OCI-LY7 (cell line): ENCODE measurements at regions not wholly inside any gene's neighbourhood (a gene's known extent, or its start where the extent isn't known, plus 50 kb on each side); places are given as distances from the start of the nearest gene placed in this dataset.

Experiments
- BruUV-seq: library from RNA; stranded (reverse); fragments of 400-500 nt; replicated peaks from 2 replicates; lab custom pipeline; 2021; lab: Mats Ljungman, UMichigan
- CTCF ChIA-PET: fragments of 300-600 bp; sonication (Branson Sonifier 250); formaldehyde crosslinking; loops from one replicate; lab custom pipeline; 2022; ENCODE audit warnings: antibody characterized with exemption; ENCODE audit not compliant: unreplicated experiment; lab: Charles Lee
- POLR2A ChIA-PET: fragments of 300-600 bp; sonication (Branson Sonifier 250); formaldehyde crosslinking; loops from one replicate; lab custom pipeline; 2022; ENCODE audit warnings: antibody characterized with exemption; lab: Charles Lee
- DNase-seq: peaks from one replicate; pipeline ENCODE4 v3.0.0-alpha.2; 2015; ENCODE audit warnings: low spot score
- H2AFZ ChIP-seq: fragments of 200-600 bp; sonication (generic), shearing (Covaris generic); 2 replicates; pipeline ENCODE4 v1.6.1; 2014; ENCODE audit warnings: mild to moderate bottlenecking, antibody characterized with exemption, low read length, moderate library complexity
- H3K27ac ChIP-seq: fragments of 200-600 bp; sonication (generic); 2 replicates; pipeline ENCODE4 v1.5.1; 2014; ENCODE audit warnings: mixed run types, low read depth, mild to moderate bottlenecking, moderate library complexity, low read length, inconsistent platforms; ENCODE audit not compliant: poor library complexity, severe bottlenecking
- H3K36me3 ChIP-seq: fragments of 200-600 bp; sonication (generic); 2 replicates; pipeline ENCODE4 v1.6.1; 2014; ENCODE audit warnings: mild to moderate bottlenecking, antibody characterized with exemption, low read length, moderate library complexity, mixed read lengths; ENCODE audit not compliant: insufficient read depth
- H3K4me1 ChIP-seq: fragments of 200-600 bp; sonication (generic); 2 replicates; pipeline ENCODE4 v1.5.1; 2014; ENCODE audit warnings: mild to moderate bottlenecking, low read length; ENCODE audit not compliant: insufficient read depth, poor library complexity, severe bottlenecking
- H3K4me2 ChIP-seq: fragments of 200-600 bp; sonication (generic); 2 replicates; pipeline ENCODE4 v1.6.1; 2014; ENCODE audit warnings: mild to moderate bottlenecking, low read length
- H3K4me3 ChIP-seq: fragments of 200-600 bp; sonication (generic); 2 replicates; pipeline ENCODE4 v1.5.1; 2014; ENCODE audit warnings: mild to moderate bottlenecking, low read depth, low read length; ENCODE audit not compliant: poor library complexity, severe bottlenecking
- H3K79me2 ChIP-seq: fragments of 200-600 bp; sonication (generic); 2 replicates; pipeline ENCODE4 v1.6.1; 2016; ENCODE audit warnings: low read depth, mild to moderate bottlenecking, low read length, moderate library complexity, mixed read lengths; ENCODE audit not compliant: insufficient read depth
- H3K9me2 ChIP-seq: fragments of 200-600 bp; sonication (generic); 2 replicates; pipeline ENCODE4 v1.6.1; 2016; ENCODE audit warnings: mild to moderate bottlenecking, low read length, mixed read lengths; ENCODE audit not compliant: insufficient read depth
- H3K9me3 ChIP-seq: fragments of 200-600 bp; sonication (generic); 2 replicates; pipeline ENCODE4 v1.6.1; 2014; ENCODE audit warnings: mild to moderate bottlenecking, mixed run types, low read length, mixed read lengths
- H4K20me1 ChIP-seq: fragments of 200-600 bp; sonication (generic); 2 replicates; pipeline ENCODE4 v1.6.1; 2014; ENCODE audit warnings: mild to moderate bottlenecking, antibody characterized with exemption, low read length, moderate library complexity, mixed read lengths; ENCODE audit not compliant: insufficient read depth
- EZH2phosphoT487 ChIP-seq: fragments of 200-600 bp; sonication (generic); IDR thresholded peaks from 2 replicates; pipeline ENCODE4 v1.6.1; 2018; ENCODE audit warnings: low read depth, borderline replicate concordance, mild to moderate bottlenecking, mixed run types, antibody characterized with exemption, low read length, moderate library complexity, mixed read lengths
- intact Hi-C: fragments of 100-400 bp; cut with micrococcal nuclease; formaldehyde crosslinking; loops from one replicate; pipeline ENCODE4 v1.10.0; 2022; ENCODE audit not compliant: unreplicated experiment
- TF ChIP-seq, protein P1 (sequence below): fragments of 200-600 bp; sonication (generic); conservative IDR thresholded peaks from 2 replicates; pipeline ENCODE4 v1.5.1; 2014; ENCODE audit warnings: mild to moderate bottlenecking, antibody characterized with exemption, low read length, moderate library complexity, mixed read lengths

DNA sequence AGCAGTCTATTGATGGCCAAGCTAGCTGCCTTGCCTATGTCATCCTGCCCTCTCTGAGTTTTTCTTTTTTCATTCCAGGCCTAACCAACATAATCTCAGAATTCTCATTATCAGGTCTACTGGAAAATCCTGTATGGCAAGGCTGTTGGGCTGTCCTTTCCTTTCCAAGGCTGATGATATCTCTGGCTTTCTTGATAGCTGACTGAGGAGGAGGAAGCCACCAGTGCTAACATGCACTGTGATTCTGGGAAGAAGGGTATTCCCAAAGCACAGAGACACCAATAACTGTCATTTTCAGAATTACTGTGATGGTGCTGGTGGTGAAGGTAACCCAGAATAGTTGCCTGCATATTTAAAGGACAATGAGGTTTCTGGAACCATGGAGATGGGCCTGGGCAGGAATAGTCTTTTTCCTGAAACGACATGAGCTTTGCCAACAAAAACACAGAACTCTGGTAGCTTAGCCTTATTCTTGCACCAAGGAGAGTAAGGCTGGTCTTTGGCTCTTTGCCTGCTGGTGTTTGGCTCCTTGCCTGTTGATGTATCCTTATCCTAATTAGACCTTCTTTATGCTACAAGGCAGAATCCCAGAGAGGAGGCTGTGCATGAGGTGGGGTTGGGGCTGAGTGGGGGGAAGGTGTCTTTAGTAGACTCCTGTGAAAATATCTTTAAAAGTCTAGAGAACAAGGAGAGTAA lies 157.4 kb downstream of the TNFSF18 start:
- Histone ChIP-seq H2AFZ (no peak overlapping the region), H3K36me3 (no peaks in the 10 kb centered on the region), H3K4me2 (no peak overlapping the region), H3K4me1 (peaks cover 13% of the 10 kb centered on the region), H3K9me3 (no peaks in the 10 kb centered on the region), H3K4me3 (no peak overlapping the region), H3K9me2 (no peaks in the 10 kb centered on the region), H4K20me1 (no peaks in the 10 kb centered on the region), H3K79me2 (no peaks in the 10 kb centered on the region), H3K27ac (no peak overlapping the region)
- no peak for TF ChIP-seq EZH2phosphoT487
- TF ChIP-seq, protein P1, sequence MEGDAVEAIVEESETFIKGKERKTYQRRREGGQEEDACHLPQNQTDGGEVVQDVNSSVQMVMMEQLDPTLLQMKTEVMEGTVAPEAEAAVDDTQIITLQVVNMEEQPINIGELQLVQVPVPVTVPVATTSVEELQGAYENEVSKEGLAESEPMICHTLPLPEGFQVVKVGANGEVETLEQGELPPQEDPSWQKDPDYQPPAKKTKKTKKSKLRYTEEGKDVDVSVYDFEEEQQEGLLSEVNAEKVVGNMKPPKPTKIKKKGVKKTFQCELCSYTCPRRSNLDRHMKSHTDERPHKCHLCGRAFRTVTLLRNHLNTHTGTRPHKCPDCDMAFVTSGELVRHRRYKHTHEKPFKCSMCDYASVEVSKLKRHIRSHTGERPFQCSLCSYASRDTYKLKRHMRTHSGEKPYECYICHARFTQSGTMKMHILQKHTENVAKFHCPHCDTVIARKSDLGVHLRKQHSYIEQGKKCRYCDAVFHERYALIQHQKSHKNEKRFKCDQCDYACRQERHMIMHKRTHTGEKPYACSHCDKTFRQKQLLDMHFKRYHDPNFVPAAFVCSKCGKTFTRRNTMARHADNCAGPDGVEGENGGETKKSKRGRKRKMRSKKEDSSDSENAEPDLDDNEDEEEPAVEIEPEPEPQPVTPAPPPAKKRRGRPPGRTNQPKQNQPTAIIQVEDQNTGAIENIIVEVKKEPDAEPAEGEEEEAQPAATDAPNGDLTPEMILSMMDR: no peak
- no TSS peak for BruUV-seq
- ChIA-PET CTCF (no interaction called here), POLR2A (no interaction called here)
- intact Hi-C loops: no loop called here
- DNase-seq: no peak

DNA sequence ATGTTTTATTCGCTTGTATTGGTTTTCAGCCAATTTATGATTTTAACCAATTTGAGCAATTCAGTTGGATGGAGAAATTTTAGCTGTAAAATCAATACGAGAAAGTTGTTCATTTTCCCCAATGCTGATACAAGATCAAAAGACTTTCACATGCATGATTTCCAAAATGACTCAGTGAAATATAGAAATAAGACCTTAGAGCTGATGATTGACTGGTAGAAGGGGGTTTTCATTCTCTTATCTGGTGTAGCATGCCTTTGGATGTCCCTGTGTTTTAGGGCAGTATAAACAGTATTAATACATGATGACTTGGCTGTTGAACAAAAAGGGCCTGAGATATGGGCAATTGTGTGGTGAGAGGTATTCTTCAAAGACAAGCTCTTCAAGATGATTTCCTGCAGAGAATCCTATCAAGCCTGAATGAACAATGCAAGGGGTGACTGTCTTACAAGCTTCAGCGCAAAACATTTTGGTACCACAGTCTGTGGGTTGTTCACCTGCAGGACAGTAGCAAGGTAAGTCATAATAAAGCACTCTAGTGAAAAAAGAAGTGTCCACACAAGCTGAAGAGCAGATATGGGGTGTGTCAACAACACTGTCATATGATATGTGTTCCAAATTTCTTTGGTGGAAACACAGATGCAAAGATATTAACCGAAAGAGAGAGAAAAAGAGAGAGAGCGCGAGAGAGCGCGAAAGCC lies 156.2 kb downstream of the TNFSF18 start:
- Histone ChIP-seq H3K4me3 (peak overlapping the region; percentile 57), H3K79me2 (no peaks in the 10 kb centered on the region), H3K9me2 (no peaks in the 10 kb centered on the region), H2AFZ (peak overlapping the region; percentile 94), H3K36me3 (no peaks in the 10 kb centered on the region), H3K4me2 (peak overlapping the region; percentile 71), H3K27ac (peak overlapping the region; percentile 28), H3K4me1 (peaks cover 13% of the 10 kb centered on the region), H4K20me1 (no peaks in the 10 kb centered on the region), H3K9me3 (no peaks in the 10 kb centered on the region)
- DNase-seq: peak; percentile 12
- no peak for TF ChIP-seq EZH2phosphoT487
- TF ChIP-seq, protein P1: no peak
- intact Hi-C loops: no loop called here
- POLR2A ChIA-PET: interaction anchor here (0.8 to 2.5 kb wide), 5 partner anchors 8 to 68 kb away, joined by 3 to 8 read pairs (median 3); no protein-coding TSS in a partner anchor
- CTCF ChIA-PET: interaction anchor here (0.6 kb wide), 1 partner anchor 535 kb away, joined by 3 read pairs; no protein-coding TSS in a partner anchor
- no TSS peak for BruUV-seq
